Fibroblast of skin of left biceps (primary cell): ENCODE measurements at regions not wholly inside any gene's neighbourhood (a gene's known extent, or its start where the extent isn't known, plus 50 kb on each side); places are given as distances from the start of the nearest gene placed in this dataset.

ENCODE experiments used
- DNase-seq, 2 experiments: peaks; one replicate each; pipeline ENCODE4 v3.0.0-alpha.2; 2013; ENCODE audit warnings: low read depth in 2 of 2

- DNase-seq: no peak
Observed at GRCh38 chr2:65739927-65740326, 307.5 kb upstream of the SPRED2 start.

GRCh38 chr2:65737452-65738011 is 305.1 kb upstream of the SPRED2 start:
- DNase-seq: no peak

- DNase-seq: no peak
Observed at GRCh38 chr2:65731476-65731875, 299.1 kb upstream of the SPRED2 start.

GRCh38 chr2:65730186-65730585 is 297.8 kb upstream of the SPRED2 start:
- no peak for DNase-seq

- no peak for DNase-seq
Observed at GRCh38 chr2:65729246-65729645, 296.8 kb upstream of the SPRED2 start.

GRCh38 chr2:65728477-65729180 is 296.2 kb upstream of the SPRED2 start:
- no peak for DNase-seq

GRCh38 chr2:65727816-65728215 is 295.4 kb upstream of the SPRED2 start:
- no peak for DNase-seq

GRCh38 chr2:65727381-65727780 is 295.0 kb upstream of the SPRED2 start:
- no peak for DNase-seq

GRCh38 chr2:65724752-65725151 is 292.4 kb upstream of the SPRED2 start:
- DNase-seq: no peak

- no peak for DNase-seq
Observed at GRCh38 chr2:65724336-65724735, 291.9 kb upstream of the SPRED2 start.

- no peak for DNase-seq
Observed at GRCh38 chr2:65722028-65722778, 289.8 kb upstream of the SPRED2 start.

GRCh38 chr2:65716698-65717097 is 284.3 kb upstream of the SPRED2 start:
- no peak for DNase-seq

- DNase-seq: no peak
Observed at GRCh38 chr2:65715323-65715722, 282.9 kb upstream of the SPRED2 start.

- DNase-seq: no peak
Observed at GRCh38 chr2:65714866-65715265, 282.5 kb upstream of the SPRED2 start.

- no peak for DNase-seq
Observed at GRCh38 chr2:65711863-65712262, 279.5 kb upstream of the SPRED2 start.

- DNase-seq: no peak
Observed at GRCh38 chr2:65710779-65711295, 278.4 kb upstream of the SPRED2 start.

- no peak for DNase-seq
Observed at GRCh38 chr2:65710356-65710755, 278.0 kb upstream of the SPRED2 start.

GRCh38 chr2:65708086-65708485 is 275.7 kb upstream of the SPRED2 start:
- DNase-seq: no peak

GRCh38 chr2:65706411-65706810 is 274.0 kb upstream of the SPRED2 start:
- no peak for DNase-seq

- no peak for DNase-seq
Observed at GRCh38 chr2:65701191-65701590, 268.8 kb upstream of the SPRED2 start.

GRCh38 chr2:65700720-65701119 is 268.3 kb upstream of the SPRED2 start:
- no peak for DNase-seq

GRCh38 chr2:65700004-65700651 is 267.7 kb upstream of the SPRED2 start:
- DNase-seq: no peak
